Activated CD8-positive, alpha-beta memory T cell treated with anti-CD3 and anti-CD28 coated beads, Interleukin-2, amount 10 ng/mL, durations not matched to agents 7 days and 5 days (primary cell): ENCODE measurements at regions not wholly inside any gene's neighbourhood (a gene's known extent, or its start where the extent isn't known, plus 50 kb on each side); places are given as distances from the start of the nearest gene placed in this dataset.
"Not testable (repeated sequence)": the region's sequence is repeated elsewhere in the genome, so short reads cannot be mapped to it uniquely, and the experiment has no call there.

ENCODE experiments used
- ATAC-seq: fragments of 150-1000 bp; cut with Tn5 transposase; one replicate; pipeline ENCODE4 v1.10.0; 2021; ENCODE audit warnings: moderate library complexity
- CTCF ChIA-PET: fragments of 350-600 bp; sonication (Branson Sonifier 250); formaldehyde crosslinking; loops from one replicate; lab custom pipeline; 2021; ENCODE audit warnings: antibody characterized with exemption; lab: Charles Lee
- DNase-seq: peaks from one replicate; pipeline ENCODE4 v3.0.0-alpha.2; 2020
- H3K27ac Mint-ChIP-seq: one replicate; pipeline ENCODE4 v1.8.0; 2021; ENCODE audit warnings: mild to moderate bottlenecking, mixed read lengths
- H3K27me3 Mint-ChIP-seq: one replicate; pipeline ENCODE4 v1.8.0; 2021; ENCODE audit warnings: mixed read lengths
- H3K36me3 Mint-ChIP-seq: one replicate; pipeline ENCODE4 v1.8.0; 2021; ENCODE audit warnings: mild to moderate bottlenecking, mixed read lengths
- H3K4me1 Mint-ChIP-seq: one replicate; pipeline ENCODE4 v1.8.0; 2021; ENCODE audit warnings: mixed read lengths
- H3K4me3 Mint-ChIP-seq: one replicate; pipeline ENCODE4 v1.8.0; 2021; ENCODE audit warnings: mild to moderate bottlenecking, moderate library complexity, mixed read lengths
- H3K9me3 Mint-ChIP-seq: one replicate; pipeline ENCODE4 v1.8.0; 2022; ENCODE audit warnings: low read depth, mixed read lengths

DNA sequence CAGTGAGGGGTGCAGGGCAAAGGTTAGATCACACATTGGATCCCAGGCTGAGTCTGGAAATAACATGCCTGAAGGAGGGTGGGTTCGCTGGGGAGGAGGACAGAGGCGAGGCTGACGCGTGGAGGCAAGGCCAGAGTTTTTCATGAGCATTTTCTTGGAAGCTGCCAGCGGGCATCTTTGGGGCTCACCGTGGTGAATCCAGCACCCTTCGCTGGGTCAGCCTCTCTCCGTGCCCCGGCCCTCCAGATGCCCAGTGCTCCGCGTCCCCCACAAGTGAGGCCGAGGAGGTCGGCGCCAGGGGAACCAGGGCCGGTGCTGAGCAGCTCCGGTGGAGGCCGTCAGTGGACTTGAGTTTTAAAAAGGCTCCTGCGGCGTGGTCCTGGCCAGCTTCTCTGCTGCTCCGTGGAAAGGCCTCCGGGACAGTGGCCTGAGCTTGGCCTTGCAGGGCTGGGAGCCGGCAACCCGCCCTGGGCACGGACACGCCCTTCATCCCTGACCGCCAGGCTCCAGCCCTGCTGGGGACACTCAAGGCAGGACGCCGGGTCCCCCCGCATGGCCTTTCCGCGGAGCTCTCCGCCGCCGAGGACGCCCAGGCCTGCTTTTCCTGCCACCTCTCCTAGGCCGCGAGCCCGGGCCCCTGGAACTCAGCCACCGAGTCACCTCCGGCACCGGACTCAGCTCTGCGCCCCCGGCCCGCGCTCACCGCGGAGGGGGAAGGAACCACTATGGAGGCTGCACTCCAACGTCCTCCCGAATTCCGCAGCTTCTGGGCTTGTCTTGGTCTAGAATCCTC, 114.3 kb downstream of the THBS2 start:
- Mint-ChIP-seq H3K27me3 (peaks cover 15% of the 10 kb centered on the region), H3K9me3 (peaks cover under 1% of the 10 kb centered on the region), H3K4me3 (no peak overlapping the region), H3K36me3 (no peaks in the 10 kb centered on the region), H3K4me1 (no peaks in the 10 kb centered on the region), H3K27ac (no peak overlapping the region)
- DNase-seq = no peak
- CTCF ChIA-PET = no interaction called here
- no peak for ATAC-seq

GRCh38 chr6:169132352-169132940, 121.2 kb downstream of the THBS2 start:
- ATAC-seq (no peak), DNase-seq (no peak)
- H3K27me3 Mint-ChIP-seq = peaks cover 22% of the 10 kb centered on the region
- no peak overlapping the region for H3K27ac Mint-ChIP-seq
- no peaks in the 10 kb centered on the region for H3K4me1 Mint-ChIP-seq
- peaks cover 4% of the 10 kb centered on the region for H3K9me3 Mint-ChIP-seq
- no peaks in the 10 kb centered on the region for H3K36me3 Mint-ChIP-seq
- no peak overlapping the region for H3K4me3 Mint-ChIP-seq
- CTCF ChIA-PET = no interaction called here

DNA sequence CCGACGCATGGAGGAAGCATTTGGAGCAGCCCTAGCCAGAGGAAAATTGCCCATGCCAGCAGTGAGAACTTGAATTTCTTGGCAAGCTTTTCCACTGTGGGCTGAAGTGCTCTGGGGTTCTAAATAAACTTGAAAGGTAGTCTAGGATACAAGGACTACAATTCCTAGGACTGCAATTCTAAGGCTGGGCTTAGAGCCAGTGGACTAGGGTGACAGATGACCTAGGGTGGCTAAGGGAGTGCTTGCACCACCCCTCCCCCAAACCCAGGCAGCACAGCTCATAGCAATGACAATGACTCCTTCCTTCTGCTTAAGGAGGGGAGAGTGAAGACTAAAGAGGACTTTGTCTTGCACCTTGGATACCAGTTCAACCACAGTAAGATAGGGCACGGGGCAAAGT, 122.3 kb downstream of the THBS2 start:
- CTCF ChIA-PET = no interaction called here
- no peak overlapping the region for H3K4me3 Mint-ChIP-seq
- peaks cover 17% of the 10 kb centered on the region for H3K27me3 Mint-ChIP-seq
- no peaks in the 10 kb centered on the region for H3K36me3 Mint-ChIP-seq
- H3K9me3 Mint-ChIP-seq = peaks cover 4% of the 10 kb centered on the region
- no peak for ATAC-seq
- H3K4me1 Mint-ChIP-seq = no peaks in the 10 kb centered on the region
- DNase-seq = no peak
- H3K27ac Mint-ChIP-seq = no peak overlapping the region

- ATAC-seq (no peak), DNase-seq (no peak)
- Mint-ChIP-seq H3K27ac (no peak overlapping the region), H3K4me3 (no peak overlapping the region), H3K36me3 (no peaks in the 10 kb centered on the region), H3K9me3 (peaks cover 4% of the 10 kb centered on the region), H3K27me3 (peaks cover 12% of the 10 kb centered on the region), H3K4me1 (no peaks in the 10 kb centered on the region)
- CTCF ChIA-PET = no interaction called here
These were observed 123.5 kb downstream of the THBS2 start for GRCh38 chr6:169130113-169130512.

DNA sequence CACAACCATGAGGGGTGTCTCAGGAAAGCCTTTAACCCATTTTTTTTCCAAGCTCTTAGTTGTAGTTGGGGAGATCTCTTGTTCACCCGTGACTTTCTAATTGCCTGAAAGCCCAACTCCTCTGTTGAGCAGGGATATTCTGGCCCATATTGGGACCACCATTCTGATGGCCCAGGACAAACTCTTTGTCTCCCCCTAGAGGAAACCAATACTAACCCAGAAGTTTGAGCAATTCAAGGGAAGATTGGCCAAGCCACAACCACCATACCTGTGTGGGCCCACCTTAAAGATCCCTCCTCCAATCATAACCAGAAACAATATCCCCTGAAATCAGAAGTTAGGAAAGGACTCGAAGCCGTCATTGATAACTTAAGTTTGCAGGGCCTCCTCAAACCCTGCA, 132.6 kb downstream of the THBS2 start:
- no peak overlapping the region for H3K27ac Mint-ChIP-seq
- DNase-seq = no peak
- CTCF ChIA-PET = no interaction called here

GRCh38 chr6:169119669-169120068, 134.0 kb downstream of the THBS2 start:
- Mint-ChIP-seq H3K27me3 (peaks cover 11% of the 10 kb centered on the region), H3K9me3 (no peaks in the 10 kb centered on the region), H3K36me3 (no peaks in the 10 kb centered on the region), H3K4me1 (no peaks in the 10 kb centered on the region), H3K4me3 (no peak overlapping the region), H3K27ac (no peak overlapping the region)
- CTCF ChIA-PET = no interaction called here
- DNase-seq = no peak
- no peak for ATAC-seq

More for the DNA sequence above, 132.6 kb downstream of the THBS2 start:
- Mint-ChIP-seq H3K4me3 (no peak overlapping the region), H3K36me3 (no peaks in the 10 kb centered on the region), H3K27me3 (peaks cover 5% of the 10 kb centered on the region), H3K9me3 (no peaks in the 10 kb centered on the region), H3K4me1 (no peaks in the 10 kb centered on the region)
- no peak for ATAC-seq

GRCh38 chr6:169118346-169118830, 135.3 kb downstream of the THBS2 start:
- DNase-seq (no peak), ATAC-seq (no peak)
- Mint-ChIP-seq H3K4me1 (no peaks in the 10 kb centered on the region), H3K9me3 (no peaks in the 10 kb centered on the region), H3K36me3 (no peaks in the 10 kb centered on the region), H3K4me3 (no peak overlapping the region), H3K27me3 (peaks cover 11% of the 10 kb centered on the region), H3K27ac (no peak overlapping the region)
- CTCF ChIA-PET = no interaction called here

DNA sequence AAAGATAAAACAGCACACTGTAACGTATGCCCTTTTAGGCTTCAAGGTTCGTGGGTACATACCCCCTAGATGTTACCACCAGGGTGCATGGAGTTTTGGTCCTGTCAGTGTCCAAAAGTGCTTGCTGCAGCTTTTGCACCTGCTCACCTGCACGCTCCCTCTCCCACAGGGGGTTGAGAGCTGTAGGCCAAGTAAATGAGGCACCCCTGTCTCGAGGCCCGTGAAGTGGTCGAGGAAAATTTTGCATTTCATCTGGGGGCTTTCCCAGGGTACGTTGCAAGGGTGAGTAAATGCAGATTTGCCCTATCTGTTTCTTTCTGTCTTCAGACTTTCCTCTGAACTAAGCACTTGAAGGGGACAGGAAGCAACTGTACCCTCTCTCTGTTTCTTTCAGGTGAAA, 136.0 kb downstream of the THBS2 start:
- peaks cover 4% of the 10 kb centered on the region for H3K4me1 Mint-ChIP-seq
- CTCF ChIA-PET = no interaction called here
- H3K36me3 Mint-ChIP-seq = no peaks in the 10 kb centered on the region
- no peaks in the 10 kb centered on the region for H3K9me3 Mint-ChIP-seq
- H3K27me3 Mint-ChIP-seq = peaks cover 11% of the 10 kb centered on the region
- H3K27ac Mint-ChIP-seq = no peak overlapping the region
- DNase-seq (no peak), ATAC-seq (no peak)
- no peak overlapping the region for H3K4me3 Mint-ChIP-seq

GRCh38 chr6:169115632-169116031, 138.0 kb downstream of the THBS2 start:
- CTCF ChIA-PET = no interaction called here
- Mint-ChIP-seq H3K9me3 (no peaks in the 10 kb centered on the region), H3K27ac (no peak overlapping the region), H3K4me1 (peaks cover 7% of the 10 kb centered on the region), H3K4me3 (no peak overlapping the region), H3K27me3 (peaks cover 6% of the 10 kb centered on the region), H3K36me3 (no peaks in the 10 kb centered on the region)
- ATAC-seq = no peak
- no peak for DNase-seq

DNA sequence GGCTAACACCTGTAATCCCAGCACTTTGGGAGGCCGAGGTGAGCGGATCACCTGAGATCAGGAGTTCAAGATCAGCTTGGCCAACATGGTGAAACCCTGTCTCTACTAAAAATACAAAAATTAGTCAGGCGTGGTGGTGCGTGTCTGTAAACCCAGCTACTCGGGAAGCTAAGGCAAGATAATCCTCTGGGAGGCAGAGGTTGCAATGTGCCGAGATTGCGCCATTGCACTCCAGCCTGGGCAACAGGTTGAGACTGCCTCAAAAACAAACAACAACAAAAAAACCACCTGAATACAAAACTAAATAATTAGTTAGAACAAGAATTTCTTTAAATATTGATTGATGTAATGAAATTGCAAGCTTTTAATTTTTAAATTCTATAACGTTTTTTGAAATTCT, 139.0 kb downstream of the THBS2 start:
- H3K36me3 Mint-ChIP-seq, H3K4me1 Mint-ChIP-seq, DNase-seq, H3K4me3 Mint-ChIP-seq, CTCF ChIA-PET, H3K27ac Mint-ChIP-seq, H3K27me3 Mint-ChIP-seq, ATAC-seq, H3K9me3 Mint-ChIP-seq: not testable (repeated sequence)

DNA sequence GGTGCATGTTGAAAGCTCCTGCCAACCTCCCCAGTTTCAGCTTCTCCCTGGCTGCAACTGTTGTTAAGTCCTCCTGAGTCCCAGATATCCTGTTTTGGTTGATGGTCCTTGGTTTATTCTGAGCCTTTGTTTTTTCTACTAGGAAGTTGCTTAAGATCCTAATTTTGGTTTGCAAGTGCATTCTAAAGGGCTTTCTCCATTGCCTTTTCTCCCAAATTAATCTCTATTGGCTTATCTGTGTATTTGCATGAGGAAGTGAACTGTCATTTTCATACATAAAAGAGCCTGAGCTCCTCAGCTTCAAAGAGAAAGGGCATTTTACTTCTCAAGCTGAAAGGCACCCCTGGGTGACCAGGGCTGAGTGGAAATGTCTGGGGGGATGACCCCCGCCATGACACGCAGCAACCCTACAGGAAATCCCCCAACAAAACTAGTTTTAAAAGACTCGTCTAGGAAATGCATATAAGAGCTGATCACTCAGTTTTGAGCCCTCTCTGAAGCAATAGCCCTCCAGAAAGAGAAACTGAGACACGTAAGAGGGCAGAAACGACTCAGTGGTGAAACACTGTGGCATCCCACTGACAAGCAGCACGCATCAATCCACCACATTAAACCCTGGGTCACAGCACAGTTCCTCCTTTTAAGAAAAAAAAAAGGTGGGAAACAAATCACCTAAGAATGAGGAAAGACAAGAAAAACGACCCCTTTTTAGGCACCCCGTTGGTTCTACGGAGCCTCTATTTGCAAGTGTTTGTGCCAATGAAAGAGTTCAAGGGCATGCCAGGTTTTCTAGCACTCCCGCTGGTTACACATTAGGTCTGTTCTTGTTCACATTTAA, 140.9 kb downstream of the THBS2 start:
- H3K27ac Mint-ChIP-seq = no peak overlapping the region
- peaks cover 6% of the 10 kb centered on the region for H3K27me3 Mint-ChIP-seq
- CTCF ChIA-PET = no interaction called here
- no peaks in the 10 kb centered on the region for H3K36me3 Mint-ChIP-seq
- ATAC-seq (no peak), DNase-seq (no peak)
- no peak overlapping the region for H3K4me3 Mint-ChIP-seq
- H3K4me1 Mint-ChIP-seq = peaks cover 7% of the 10 kb centered on the region
- peaks cover 2% of the 10 kb centered on the region for H3K9me3 Mint-ChIP-seq

DNA sequence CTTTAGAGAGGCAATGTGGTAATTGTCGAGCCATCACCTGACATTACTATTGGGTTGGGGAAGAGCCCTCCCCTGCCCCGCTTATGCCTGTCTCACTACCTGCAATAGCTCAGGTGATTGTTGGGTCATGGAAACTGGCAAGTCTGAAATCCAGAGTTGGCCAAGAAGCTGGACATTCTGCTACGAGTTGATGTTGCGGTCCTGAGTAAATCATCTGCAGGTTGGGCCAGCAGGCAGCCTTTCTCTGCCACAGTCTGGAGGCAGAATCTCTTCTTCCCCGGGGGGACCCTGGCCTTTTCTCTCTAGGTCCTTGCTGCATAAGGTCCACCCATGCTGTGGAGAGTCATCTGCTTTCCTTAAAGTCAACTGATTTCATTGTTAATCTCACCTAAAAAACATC, 142.4 kb downstream of the THBS2 start:
- H3K36me3 Mint-ChIP-seq = no peaks in the 10 kb centered on the region
- H3K9me3 Mint-ChIP-seq = peaks cover 2% of the 10 kb centered on the region
- CTCF ChIA-PET = no interaction called here
- DNase-seq = no peak
- H3K27ac Mint-ChIP-seq = no peak overlapping the region
- no peak overlapping the region for H3K4me3 Mint-ChIP-seq
- no peak for ATAC-seq
- peaks cover 7% of the 10 kb centered on the region for H3K4me1 Mint-ChIP-seq
- peaks cover 14% of the 10 kb centered on the region for H3K27me3 Mint-ChIP-seq

DNA sequence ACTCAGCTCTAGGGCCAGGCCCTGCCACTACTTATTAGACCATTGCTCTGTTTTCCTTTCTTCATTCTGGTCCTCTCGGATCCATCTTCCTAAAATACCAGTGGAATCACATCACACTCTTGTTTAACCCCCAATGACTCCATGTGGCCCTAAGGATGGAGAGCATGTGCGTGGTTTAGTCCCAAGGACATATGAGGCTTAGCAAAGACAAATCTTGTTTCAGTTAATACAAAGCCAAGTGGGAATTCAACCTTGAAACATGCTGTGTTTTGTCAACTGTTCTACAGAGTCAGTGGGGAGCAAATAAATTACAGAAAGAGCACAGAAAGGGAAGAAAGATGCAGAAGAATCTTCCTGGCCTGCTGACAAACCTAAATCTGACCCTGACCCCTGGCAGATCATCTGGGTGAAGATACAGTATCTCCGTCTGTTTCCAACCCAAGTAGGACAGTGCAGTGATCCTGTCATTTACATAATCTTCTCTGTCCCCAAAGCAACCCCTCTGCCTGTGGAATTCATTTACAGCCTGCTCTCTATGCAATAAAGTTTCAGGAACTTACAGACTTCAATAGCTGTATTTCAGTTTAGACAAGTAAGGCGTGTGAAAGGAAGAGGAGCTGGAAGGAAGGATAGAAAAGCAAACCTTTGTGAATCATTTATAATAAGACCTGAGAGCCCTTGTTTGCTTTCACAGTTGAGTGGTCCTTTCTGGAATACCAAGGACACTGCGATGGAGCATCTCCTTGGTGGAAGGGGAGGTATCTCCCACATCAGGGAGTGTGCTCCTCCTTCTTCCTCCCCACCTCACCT, 144.0 kb downstream of the THBS2 start:
- H3K9me3 Mint-ChIP-seq = peaks cover 2% of the 10 kb centered on the region

More for the DNA sequence above, 144.0 kb downstream of the THBS2 start:
- no peak for DNase-seq
- no peak overlapping the region for H3K27ac Mint-ChIP-seq
- no peak for ATAC-seq
- H3K36me3 Mint-ChIP-seq = no peaks in the 10 kb centered on the region
- peaks cover 7% of the 10 kb centered on the region for H3K4me1 Mint-ChIP-seq
- CTCF ChIA-PET = no interaction called here
- no peak overlapping the region for H3K4me3 Mint-ChIP-seq
- H3K27me3 Mint-ChIP-seq = peaks cover 16% of the 10 kb centered on the region
